ENCODE measurements at regions not wholly inside any gene's neighbourhood (a gene's known extent, or its start where the extent isn't known, plus 50 kb on each side); places are given as distances from the start of the nearest gene placed in this dataset.

- TF ChIP-seq MAX (IDR thresholded peaks at IDR 0.05; ENCODE audit: low read depth, low read length) (no peak), CTCF (IDR thresholded peaks at IDR 0.05; ENCODE audit: low read depth, low read length) (peak; percentile 77)
Observed at GRCh38 chr22:34105461-34106062, 185.3 kb upstream of the LARGE1 start.
